ENCODE measurements at regions not wholly inside any gene's neighbourhood (a gene's known extent, or its start where the extent isn't known, plus 50 kb on each side); places are given as distances from the start of the nearest gene placed in this dataset.

DNA sequence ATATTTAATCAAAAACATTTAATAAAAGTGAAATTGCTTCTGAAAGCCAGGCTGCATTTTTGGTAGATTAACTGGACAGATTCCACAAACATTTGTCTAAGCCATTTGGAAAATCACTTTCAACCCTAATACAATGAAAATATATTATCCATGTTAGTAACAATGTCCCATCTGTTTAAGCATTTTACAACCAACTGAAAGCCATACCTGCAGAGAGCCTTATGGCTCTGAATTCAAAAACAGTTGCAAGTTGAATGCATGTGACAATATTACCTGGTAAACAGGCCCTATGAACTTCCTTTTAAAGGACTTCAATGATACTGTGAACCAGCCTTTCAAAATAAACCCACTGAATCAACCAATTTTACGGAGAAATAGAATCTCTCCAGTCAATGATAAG is 468.1 kb downstream of the BTG1 start:
- no peak for TF ChIP-seq CTCF (IDR thresholded peaks at IDR 0.05; ENCODE audit: low read depth, low read length)
- no peak for TF ChIP-seq EZH2phosphoT487 (IDR thresholded peaks at IDR 0.05; ENCODE audit: low read depth)

Data from OCI-LY3 (cell line).